ENCODE measurements at regions not wholly inside any gene's neighbourhood (a gene's known extent, or its start where the extent isn't known, plus 50 kb on each side); places are given as distances from the start of the nearest gene placed in this dataset.

DNA sequence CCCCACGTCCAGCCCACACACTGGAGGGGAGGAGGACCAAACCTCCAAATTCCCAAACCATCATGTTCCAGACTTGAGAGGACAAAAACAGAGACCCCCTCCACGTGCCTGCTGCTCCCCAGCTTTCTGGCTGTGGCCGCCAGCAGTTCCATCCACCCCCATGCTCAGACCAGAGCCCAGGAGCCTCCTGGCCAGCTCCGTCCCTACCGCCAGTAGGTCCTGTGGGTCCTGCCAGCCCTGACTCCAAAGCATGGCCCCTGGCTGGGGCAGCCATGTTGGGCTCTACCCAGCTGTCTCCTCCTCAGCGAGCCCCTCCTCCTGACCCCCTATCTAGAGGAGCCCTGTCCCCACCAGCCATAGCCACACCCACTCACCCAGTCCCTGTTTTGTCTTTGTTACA is 227.3 kb upstream of the RTL1 start:
- TF ChIP-seq, protein P1, sequence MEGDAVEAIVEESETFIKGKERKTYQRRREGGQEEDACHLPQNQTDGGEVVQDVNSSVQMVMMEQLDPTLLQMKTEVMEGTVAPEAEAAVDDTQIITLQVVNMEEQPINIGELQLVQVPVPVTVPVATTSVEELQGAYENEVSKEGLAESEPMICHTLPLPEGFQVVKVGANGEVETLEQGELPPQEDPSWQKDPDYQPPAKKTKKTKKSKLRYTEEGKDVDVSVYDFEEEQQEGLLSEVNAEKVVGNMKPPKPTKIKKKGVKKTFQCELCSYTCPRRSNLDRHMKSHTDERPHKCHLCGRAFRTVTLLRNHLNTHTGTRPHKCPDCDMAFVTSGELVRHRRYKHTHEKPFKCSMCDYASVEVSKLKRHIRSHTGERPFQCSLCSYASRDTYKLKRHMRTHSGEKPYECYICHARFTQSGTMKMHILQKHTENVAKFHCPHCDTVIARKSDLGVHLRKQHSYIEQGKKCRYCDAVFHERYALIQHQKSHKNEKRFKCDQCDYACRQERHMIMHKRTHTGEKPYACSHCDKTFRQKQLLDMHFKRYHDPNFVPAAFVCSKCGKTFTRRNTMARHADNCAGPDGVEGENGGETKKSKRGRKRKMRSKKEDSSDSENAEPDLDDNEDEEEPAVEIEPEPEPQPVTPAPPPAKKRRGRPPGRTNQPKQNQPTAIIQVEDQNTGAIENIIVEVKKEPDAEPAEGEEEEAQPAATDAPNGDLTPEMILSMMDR (conservative IDR thresholded peaks at IDR 0.05; ENCODE audit: low read depth, low read length): no peak
- TF ChIP-seq POLR2A (IDR thresholded peaks at IDR 0.05; ENCODE audit: low read depth, low read length): no peak
- TF ChIP-seq CEBPB (IDR thresholded peaks at IDR 0.05; ENCODE audit: low read depth, low read length): no peak
- TF ChIP-seq MXI1 (IDR thresholded peaks at IDR 0.05; ENCODE audit: borderline replicate concordance, low read depth, low read length): no peak
- no peak for TF ChIP-seq MAFK (IDR thresholded peaks at IDR 0.05; ENCODE audit: low read depth, low read length)
- TF ChIP-seq RAD21 (IDR thresholded peaks at IDR 0.05; ENCODE audit: low read length): no peak
- TF ChIP-seq RCOR1 (IDR thresholded peaks at IDR 0.05; ENCODE audit: insufficient replicate concordance, low read length): no peak
